HK-2 (cell line): ENCODE measurements at regions not wholly inside any gene's neighbourhood (a gene's known extent, or its start where the extent isn't known, plus 50 kb on each side); places are given as distances from the start of the nearest gene placed in this dataset.

ENCODE experiments used
- DNase-seq: peaks from one replicate; pipeline ENCODE4 v3.0.0-alpha.2; 2018; ENCODE audit not compliant: unreplicated experiment

DNA sequence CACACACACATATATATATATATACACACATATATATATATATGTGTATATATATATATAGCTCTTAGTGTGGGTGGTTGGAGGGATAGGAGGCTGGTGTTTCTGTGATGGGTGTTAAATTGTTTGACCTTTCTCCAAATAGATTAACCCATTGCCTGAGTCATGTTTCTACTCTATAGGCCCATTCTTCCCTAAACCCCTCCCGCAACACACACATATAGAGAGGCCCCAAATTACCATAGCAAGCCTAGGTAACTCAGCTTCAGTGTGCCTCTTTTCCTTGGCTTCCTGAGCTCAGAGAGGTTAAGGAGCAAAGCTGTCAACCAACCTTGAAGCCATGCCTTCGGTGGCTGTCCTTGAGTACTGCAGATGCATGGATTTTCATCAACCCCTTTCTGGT, 98.7 kb upstream of the ADO start:
- DNase-seq, result no peak

DNA sequence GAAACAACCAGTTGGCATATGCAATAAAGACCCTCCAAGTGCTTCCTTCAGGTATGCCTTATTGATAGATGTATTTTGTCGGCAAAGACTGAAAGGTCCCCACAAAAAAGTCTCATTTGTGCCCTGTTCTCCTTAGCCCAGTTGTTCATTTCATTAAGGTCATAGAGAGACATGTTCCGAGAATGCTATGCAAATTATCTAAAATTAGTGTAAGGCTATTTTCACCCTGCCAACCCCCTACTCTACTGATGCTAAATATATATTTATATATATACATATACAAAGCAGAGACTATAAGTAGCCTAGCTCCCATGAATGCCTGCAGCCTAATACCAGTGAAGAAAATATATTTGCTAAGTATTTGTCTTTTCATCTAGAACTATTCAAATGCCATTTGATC, 96.7 kb upstream of the ADO start:
- no peak for DNase-seq

DNA sequence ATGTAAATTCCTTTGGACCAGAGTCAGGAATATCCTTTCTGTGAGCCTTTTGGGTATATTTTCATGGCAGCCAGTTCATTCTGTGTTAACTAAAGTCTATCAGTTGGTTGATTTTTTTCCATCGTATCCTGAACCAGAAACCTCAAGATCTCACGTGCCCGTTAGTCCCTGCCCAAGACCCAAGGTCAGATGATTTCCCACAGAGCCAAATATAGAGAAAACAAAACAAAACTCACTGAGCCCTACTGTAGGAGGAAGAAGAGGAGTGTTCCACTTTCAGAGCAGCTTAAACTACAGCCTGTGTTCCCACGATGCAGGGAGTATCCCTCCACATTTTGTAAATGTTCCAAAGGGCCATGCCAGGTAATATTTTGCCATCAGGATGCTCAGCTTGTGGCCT, 96.0 kb upstream of the ADO start:
- DNase-seq, result no peak

DNA sequence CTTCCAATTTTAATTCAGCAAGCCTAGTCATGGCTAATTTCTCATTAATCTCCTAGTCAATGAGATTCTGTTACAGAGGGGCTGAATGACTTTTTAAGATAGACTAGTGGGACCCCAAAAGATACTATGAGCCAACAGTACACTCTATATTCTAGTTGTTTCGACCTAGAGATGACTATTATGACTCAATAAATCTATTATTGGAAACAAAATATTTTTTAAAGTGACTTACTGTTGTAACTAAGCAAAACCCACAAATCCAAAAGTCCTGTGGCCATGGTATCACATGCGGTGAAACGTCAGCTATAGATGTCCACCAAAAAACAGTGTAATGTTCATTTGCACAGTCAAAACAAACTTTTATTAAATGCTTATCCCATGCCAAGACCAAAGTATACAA, 95.3 kb upstream of the ADO start:
- DNase-seq, result no peak

DNA sequence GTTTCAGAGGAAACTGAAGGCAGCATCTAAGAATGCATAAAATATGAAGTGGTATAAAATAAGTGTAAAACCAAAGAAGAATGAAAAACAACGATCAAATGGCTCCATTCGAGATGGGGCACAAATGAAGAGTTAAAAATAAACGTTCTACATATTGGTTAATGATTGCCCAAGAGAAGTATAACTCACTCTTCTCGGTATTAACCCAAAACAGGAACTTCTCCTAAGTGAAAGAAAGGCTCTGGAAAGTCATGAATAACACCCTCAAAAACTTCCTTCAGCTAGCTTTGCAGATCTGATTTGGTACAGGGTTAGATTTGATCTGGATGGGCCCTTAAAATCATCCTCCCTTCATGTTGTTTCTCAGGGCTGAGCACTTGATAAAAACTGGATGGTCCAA, 94.3 kb upstream of the ADO start:
- DNase-seq, result no peak

DNA sequence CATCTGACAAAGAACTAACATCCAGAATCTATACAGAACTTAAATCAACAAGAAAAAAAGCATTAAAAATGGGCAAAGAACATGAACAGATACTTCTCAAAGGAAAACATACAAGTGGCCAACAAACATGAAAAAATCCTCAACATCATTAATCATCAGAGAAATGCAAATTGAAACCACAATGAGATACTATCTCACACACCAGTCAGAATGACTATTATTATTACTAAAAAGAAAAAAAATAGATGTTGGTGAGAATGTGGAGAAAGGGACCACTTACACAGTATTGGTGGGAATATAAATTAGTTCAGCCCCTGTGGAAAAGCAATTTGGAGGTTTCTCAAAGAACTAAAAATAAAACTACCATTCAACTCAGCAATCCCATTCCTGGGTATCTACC, 89.1 kb upstream of the ADO start:
- no peak for DNase-seq

DNA sequence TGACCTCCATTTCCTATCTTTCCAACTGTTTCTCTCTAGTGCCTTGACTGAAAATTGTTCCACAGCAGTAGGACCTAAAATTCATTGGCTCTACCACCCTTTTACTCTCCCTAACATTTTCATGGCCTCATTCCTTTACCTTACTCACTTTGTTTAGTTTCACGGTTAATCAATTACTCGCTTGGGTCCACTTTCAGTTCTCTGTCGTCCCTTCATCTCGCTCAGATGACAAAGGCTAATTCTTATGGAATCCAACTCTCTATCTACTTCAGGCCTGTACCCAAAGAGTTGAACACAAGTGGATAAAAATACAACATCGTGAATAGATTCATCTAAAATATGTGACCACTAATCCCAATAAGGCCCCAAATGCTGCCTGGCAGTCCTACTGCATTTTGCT, 85.9 kb upstream of the ADO start:
- DNase-seq, result no peak

DNA sequence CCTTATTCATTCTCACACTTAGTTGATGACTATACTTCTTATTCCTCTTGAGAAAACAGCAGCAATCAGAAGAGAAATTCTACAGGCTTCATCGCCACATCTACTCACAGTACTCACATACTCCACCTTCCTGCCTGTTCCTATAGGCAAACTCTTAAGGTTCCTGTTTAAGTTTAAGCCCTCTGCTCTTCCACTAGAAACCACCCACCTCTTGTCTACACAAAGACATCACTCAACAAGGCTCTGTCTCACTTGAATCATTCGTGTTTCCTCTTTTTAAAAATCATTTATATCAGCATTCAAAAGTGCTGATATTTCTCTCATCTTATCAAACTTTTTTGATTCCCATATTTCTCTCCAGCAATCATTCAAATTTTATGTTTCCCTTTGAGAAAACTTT, 85.5 kb upstream of the ADO start:
- DNase-seq, result no peak

DNA sequence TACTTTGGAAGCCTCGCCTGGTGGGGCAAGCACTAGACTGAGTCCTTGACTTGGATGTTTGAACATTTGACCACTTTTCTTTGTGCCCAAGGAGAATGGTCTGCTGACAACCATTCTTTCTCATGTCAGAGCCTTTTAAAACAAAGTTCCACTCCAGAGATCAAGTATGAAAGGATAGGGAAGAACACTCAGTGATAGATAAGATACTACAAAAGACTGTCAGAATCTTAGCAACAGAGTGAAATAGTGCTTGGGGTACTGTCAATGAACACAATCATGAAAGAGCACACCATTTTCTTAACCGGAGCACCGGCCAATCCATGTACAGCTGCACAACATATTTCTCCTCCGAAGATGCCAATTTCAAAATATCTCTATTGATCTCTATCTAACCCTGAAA, 82.8 kb upstream of the ADO start:
- no peak for DNase-seq

DNA sequence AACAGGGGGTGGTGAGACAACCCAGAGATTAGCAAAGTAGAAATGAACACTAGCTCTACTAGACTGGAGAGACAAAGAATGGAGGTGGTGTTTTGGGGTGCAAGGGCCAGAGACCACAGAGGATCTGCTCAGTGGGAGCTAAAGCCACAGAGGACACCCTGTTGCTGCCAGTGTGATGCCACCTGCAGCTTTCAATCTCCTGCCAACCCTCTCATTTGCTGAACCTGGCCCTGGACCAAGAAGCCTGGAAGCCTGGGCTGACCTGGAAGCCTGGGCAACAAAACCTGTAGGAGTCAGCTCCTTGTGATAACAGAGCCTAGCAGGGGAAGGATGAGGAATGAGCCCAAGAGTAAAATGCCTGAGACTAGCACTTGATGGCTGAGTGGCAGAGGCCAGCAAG, 81.1 kb upstream of the ADO start:
- no peak for DNase-seq

DNA sequence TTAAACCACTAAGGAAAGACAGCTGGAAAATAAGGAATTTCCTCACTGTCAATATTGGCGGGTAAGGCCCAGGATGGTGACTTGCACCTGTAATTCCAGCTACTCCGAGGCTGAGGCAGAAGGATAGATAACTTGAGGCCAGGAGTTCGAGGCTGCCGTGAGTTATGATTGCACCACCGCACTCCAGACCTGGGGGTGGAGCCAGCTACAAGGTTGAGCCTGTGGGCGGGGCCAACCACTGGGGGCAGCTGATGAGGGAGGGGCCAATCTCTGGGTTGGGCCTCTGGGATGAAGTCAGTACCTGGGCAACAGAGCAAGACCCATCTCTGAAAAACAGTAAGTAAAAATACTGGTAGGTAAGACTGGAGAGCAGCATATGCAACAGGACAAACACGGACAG, 80.1 kb upstream of the ADO start:
- DNase-seq, result no peak

DNA sequence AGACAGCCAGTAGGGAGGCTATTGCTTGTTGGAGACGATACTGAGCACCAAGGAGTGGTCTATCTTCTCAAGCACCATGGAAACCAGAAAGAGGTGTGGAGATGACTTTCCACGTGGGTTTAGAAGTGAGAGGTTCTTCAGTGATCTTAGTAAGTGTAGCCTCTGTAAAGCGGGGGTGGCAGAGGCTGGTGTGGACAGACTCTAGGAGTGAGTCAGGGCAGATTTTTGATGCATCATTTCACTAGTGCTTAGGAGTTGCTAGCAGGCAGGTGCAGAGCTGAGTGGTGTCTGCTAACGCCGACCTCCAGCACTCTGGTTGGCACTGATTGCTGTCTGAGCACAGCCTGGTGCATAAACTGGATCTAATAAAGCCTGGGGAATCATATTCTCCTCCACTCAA, 78.4 kb upstream of the ADO start:
- no peak for DNase-seq

DNA sequence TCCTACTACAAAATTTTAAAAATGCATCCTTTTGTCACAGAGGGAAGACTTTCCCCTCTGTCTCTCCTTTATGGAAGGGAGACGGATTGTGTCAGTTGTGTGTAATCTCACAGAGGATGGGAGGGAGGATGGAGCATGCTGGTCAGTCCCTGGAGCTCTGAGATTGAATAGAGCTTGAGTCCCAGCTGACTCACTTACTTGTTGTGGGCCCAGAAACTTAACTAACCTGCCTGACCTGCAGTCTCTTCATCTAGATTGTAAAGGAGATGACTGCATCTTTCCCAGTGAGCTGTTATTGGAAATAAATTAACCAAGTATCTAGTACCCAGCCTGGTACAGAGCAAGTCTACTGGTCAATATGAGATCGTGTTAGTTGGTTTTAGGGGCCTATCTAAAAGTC, 77.9 kb upstream of the ADO start:
- DNase-seq, result no peak

DNA sequence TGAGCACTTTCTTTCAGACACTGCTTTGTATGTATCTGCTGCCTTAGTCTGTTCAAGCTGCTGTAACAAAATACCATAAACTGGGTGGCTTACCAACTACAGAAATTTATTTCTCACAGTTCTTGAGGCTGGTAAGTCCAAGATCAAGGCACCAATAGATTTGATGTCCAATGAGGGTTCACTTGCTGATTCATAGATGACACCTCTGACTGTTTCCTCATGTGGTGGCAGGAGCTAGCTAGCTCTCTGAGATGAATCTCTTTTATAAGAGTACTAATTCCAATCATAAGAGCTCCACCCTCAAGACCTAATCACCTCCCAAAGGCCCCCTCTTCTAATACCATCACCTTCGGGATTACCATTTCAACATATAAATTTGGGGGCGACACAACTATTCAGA, 76.6 kb upstream of the ADO start:
- no peak for DNase-seq

DNA sequence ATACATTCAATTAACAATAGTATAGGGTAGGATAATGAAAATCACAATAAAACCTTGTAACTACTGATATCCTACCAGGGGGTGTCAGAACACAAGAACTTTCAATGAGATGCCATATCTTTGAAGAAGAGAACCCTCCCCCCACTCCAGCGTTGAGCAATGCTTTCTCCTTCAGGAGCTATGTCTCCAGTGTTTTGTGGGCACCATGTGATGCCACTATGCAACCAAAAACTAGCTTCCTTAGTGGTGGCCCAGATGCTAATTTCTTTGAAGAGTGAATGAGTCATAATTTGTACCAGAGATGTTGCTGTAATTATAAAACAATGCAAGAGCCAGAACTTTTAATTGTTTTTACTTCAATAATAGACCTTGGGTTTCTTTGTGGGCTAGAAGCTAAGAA, 76.0 kb upstream of the ADO start:
- no peak for DNase-seq

DNA sequence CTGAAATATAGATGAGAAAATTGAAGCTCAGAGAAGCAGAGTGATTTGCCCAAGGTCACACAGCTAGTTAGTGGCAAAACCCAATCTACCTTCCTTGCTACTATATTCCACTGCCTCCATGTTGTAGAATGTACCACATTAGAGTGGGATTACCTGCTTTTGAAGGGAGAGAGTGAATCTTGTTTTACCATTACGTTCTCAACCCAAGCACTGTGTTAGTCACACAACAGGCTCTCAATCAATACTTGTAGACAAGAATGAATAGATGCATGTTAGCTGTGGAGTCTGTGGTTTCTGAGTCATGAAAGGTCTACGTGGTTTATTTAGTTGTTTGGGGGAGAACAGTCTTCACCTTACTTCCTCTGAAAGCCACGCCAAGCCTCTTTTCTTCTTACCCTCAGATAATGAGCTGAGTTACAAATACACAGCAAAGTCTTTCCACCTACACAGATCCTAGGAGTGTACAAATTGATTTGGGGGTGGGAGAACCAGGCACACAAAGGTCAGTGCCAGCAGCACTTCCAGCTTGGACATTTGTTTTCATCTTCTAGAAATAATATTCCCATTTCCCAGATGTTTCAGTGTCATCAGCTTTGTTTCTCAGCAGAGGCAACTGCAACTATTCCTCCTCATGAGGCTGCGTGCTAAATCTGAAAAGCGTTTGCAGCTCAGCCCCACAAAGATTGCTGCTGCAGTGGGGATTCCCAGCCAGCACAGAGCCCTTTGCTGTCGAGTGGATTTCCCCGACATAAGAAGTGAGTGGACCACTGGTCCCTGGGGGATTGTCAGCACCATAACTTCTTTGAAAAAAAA, 71.5 kb upstream of the ADO start:
- no peak for DNase-seq

DNA sequence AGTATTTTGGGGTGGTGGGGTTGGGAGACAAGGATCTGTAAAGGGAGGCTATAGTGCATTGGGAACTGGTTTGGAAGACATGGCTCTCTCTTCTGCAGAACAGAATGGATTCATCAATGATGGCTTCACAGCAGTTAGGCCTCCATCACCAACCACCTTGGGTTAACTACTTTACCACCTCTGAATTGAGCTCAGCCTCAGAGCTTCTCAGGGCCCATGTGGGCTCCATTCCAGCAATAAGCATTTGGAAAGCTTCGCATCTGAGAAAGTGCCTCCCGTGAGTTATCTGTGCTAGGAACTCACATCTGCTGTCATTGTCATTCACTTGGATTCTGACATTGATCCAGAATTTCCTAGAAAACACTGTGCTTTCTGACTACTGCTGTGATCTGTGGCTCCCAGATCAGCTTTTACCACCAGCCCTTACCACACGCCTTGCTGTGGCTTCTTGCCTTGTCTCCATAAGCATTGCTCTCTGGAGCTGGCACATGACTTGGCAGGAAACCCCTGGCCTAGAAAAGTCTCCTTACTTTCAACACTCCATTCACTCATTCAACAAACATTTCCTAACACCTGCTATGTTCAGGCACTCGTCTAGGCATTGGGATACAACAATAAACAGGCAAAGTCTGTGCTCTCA, 70.7 kb upstream of the ADO start:
- no peak for DNase-seq

DNA sequence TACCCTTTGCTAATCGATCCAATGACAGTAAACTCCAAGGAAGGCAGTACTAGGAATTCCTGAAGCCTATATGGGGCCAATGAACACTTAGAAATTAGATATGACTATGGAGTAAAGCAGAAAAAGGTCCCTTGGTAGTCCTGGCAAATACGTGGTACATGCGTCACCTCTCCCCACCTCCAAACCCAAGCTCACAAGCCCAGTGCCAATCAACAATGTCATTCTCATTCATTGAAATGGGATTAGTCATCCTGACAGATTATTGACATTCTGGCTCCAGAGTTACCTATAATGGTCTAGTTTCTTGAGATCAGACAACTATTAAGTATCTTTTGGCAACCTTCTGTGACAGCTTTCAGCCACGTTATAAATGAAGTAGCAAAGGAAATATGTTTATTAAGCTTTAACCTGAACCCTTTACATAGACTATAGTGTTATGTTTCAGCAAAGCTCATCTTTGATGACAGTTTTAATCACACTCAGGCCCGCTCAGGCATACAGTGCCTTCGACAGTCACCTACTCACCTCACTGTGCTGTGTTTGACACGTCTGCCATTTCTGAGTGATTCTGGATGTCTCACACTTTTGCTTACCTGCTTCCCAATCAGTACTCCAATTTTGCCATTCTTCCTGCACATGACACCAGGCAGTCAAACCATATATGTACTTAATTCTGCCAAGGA, 69.6 kb upstream of the ADO start:
- DNase-seq, result no peak

DNA sequence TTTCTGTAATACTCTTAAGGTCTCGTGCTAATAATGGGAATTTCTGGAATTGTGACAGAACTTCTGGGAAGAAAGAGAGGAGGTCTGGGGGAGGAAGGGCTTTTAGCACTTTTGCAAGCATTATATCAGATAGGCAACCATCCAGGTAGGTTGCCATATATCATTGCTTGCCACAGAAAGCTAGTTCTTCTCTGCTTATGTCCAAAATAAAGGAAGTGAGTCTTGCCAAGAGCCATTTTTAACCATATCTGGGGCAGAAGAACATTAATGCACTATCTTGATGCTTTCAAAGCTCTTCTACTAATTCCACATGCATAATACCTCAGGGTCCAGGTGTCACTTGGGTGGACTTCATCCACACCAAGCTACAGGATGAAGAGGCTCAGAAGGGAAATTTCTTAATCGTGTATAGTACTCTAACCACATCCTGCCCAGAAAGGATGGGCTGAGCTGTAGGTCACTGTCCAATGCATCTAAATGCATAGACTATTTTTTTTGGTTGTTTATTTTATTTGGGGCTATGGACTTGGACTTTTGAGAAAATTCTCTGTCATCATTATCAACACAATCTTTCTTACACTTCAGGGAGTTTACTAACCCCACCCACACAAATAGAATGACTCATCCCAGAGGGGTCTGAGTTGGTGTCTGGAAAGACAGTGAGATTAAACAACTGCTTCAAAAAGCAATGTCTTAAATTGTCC, 68.9 kb upstream of the ADO start:
- no peak for DNase-seq

DNA sequence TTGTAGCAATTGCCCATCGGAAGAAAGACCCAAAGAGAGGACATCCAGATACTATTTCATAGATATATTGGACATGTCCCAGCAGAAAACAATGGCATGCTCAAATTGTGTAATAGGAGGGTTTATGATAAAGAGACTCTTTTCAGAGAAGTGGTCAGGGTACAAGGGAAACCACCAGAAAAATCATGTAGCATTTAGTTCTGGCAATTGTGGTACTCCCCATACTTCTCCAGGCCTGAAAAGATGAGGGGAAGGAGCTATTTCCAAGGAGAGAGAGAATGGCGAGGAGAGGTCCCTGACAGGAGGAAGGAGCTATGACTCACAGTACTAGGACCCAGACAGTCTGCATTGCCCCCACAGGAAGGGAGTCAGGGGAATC, 68.4 kb upstream of the ADO start:
- DNase-seq, result no peak

DNA sequence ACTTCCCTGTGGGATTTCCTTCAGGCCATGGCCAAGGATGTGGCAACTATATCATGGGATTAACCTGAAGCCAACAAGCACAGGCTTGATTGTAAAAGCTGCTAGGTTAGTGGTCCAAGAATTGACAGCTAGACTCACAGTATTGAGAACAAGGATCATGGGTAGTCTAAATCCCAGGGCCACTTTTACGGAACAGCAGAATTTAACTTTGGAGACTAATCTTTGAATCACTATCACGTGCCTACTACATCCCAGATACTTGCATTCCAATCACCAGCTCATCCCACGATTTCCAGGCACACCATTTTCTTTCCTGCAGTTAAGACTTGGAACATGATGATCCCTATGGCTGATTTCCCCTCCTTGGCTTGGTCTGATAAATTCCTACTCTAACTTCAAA, 65.6 kb upstream of the ADO start:
- DNase-seq, result no peak

DNA sequence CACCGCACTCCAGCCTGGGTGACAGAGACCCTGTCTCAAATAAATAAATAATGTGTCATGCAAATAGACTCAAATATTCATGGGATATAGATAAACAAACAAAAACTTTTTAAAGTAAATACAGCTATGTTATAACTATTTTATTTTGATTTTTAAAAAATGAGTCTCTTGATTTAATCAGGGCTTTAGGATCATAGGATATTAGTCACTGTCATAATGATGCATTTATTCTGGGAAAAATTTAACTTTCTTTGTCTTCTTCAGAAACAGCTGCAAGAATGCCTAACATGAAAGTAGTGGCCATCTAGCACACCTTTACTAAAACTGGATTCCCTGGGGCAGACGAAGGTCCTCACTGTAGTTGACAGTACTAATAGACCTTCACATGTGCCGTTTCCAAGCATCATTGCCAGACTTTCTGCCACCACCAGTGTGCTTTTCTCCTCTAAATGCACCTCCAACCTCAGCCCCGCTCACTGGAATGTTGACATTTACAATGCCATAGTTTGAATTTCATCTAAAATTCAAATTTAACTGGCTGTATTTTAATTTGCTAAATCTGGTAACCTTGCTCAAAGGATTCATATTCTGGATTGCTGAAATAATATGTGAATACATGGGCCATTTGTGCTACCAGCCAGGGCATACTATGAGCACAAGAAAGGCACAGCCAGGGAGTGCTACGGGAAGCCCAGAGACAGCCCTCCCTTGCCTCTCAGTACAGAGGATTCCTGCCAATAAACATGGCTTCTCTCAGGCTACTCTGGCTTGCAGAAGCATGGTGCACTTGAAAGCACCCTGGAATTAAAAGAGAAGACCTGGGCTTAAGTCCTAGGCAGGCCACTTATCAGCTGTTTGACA, 63.4 kb upstream of the ADO start:
- no peak for DNase-seq
